HG03521 (cell line): ENCODE measurements at regions not wholly inside any gene's neighbourhood (a gene's known extent, or its start where the extent isn't known, plus 50 kb on each side); places are given as distances from the start of the nearest gene placed in this dataset.
"Not testable (repeated sequence)": the region's sequence is repeated elsewhere in the genome, so short reads cannot be mapped to it uniquely, and the experiment has no call there.

ENCODE experiments used
- ATAC-seq: cut with Tn5 transposase; IDR thresholded peaks from one replicate; pipeline ENCODE4 v1.9.1; 2021; ENCODE audit warnings: mild to moderate bottlenecking, moderate library complexity; ENCODE audit not compliant: unreplicated experiment

- no peak for ATAC-seq
These were observed 210.5 kb upstream of the SHH start for GRCh38 chr7:156022483-156023459.

- no peak for ATAC-seq
These were observed 209.2 kb upstream of the SHH start for GRCh38 chr7:156021471-156021870.

GRCh38 chr7:156020566-156020965, 208.3 kb upstream of the SHH start:
- no peak for ATAC-seq

GRCh38 chr7:156019776-156020565, 207.7 kb upstream of the SHH start:
- ATAC-seq: no peak

- ATAC-seq: no peak
These were observed 207.0 kb upstream of the SHH start for GRCh38 chr7:156019308-156019707.

- no peak for ATAC-seq
These were observed 205.8 kb upstream of the SHH start for GRCh38 chr7:156017916-156018700.

GRCh38 chr7:156017431-156017830, 205.2 kb upstream of the SHH start:
- no peak for ATAC-seq

GRCh38 chr7:156015237-156016020, 203.2 kb upstream of the SHH start:
- ATAC-seq: no peak

GRCh38 chr7:156014808-156015207, 202.5 kb upstream of the SHH start:
- no peak for ATAC-seq

GRCh38 chr7:156014201-156014600, 201.9 kb upstream of the SHH start:
- no peak for ATAC-seq

- no peak for ATAC-seq
These were observed 200.1 kb upstream of the SHH start for GRCh38 chr7:156012412-156012811.

- ATAC-seq: no peak
These were observed 197.3 kb upstream of the SHH start for GRCh38 chr7:156009569-156009968.

GRCh38 chr7:156006876-156007275, 194.6 kb upstream of the SHH start:
- not testable (repeated sequence) for ATAC-seq

GRCh38 chr7:156006024-156006423, 193.8 kb upstream of the SHH start:
- no peak for ATAC-seq

- ATAC-seq: no peak
These were observed 193.0 kb upstream of the SHH start for GRCh38 chr7:156005202-156005691.

- no peak for ATAC-seq
These were observed 192.3 kb upstream of the SHH start for GRCh38 chr7:156004265-156005201.

- ATAC-seq: no peak
These were observed 191.2 kb upstream of the SHH start for GRCh38 chr7:156003220-156004162.
